Liver (tissue), 8 donors: ENCODE measurements at regions not wholly inside any gene's neighbourhood (a gene's known extent, or its start where the extent isn't known, plus 50 kb on each side); places are given as distances from the start of the nearest gene placed in this dataset.

Source experiments
- DNase-seq: peaks from one replicate; pipeline ENCODE4 v3.0.0-alpha.2; 2017; ENCODE audit warnings: low spot score
- H3K27ac ChIP-seq, 2 donors: one replicate each; pipeline ENCODE4 v1.7.0; 2013; ENCODE audit warnings: inconsistent platforms in 2 of 2, low read length in 2 of 2, control low read depth in 1 of 2, low read depth in 1 of 2, mild to moderate bottlenecking in 1 of 2
- H3K27me3 ChIP-seq, 4 donors: one replicate each; pipeline versions ENCODE4 v1.6.1 to v1.7.0; 2013; ENCODE audit warnings: low read length in 3 of 4, inconsistent platforms in 1 of 4, mild to moderate bottlenecking in 1 of 4, moderate library complexity in 1 of 4; ENCODE audit not compliant: control insufficient read depth in 4 of 4, insufficient read depth in 4 of 4
- H3K36me3 ChIP-seq, 4 donors: one replicate each; pipeline versions ENCODE4 v1.6.1 to v1.7.0; 2013; ENCODE audit warnings: low read length in 3 of 4, mild to moderate bottlenecking in 3 of 4, low read depth in 1 of 4, moderate library complexity in 1 of 4; ENCODE audit not compliant: control insufficient read depth in 4 of 4, insufficient read depth in 3 of 4
- H3K4me1 ChIP-seq, 4 donors: one replicate each; pipeline versions ENCODE4 v1.6.1 to v1.7.0; 2013; ENCODE audit warnings: low read length in 3 of 4, mild to moderate bottlenecking in 3 of 4, moderate library complexity in 1 of 4; ENCODE audit not compliant: control insufficient read depth in 4 of 4, insufficient read depth in 4 of 4
- H3K4me3 ChIP-seq, 3 donors: one replicate each; pipeline versions ENCODE4 v1.6.1 to v1.7.0; 2013; ENCODE audit warnings: low read length in 3 of 3, control low read depth in 1 of 3, low read depth in 1 of 3, mild to moderate bottlenecking in 1 of 3
- H3K9ac ChIP-seq, 2 donors: one replicate each; pipeline ENCODE4 v1.7.0; 2013; ENCODE audit warnings: low read length in 2 of 2, mild to moderate bottlenecking in 2 of 2, moderate library complexity in 2 of 2, control low read depth in 1 of 2, low read depth in 1 of 2
- H3K9me3 ChIP-seq, 4 donors: one replicate each; pipeline versions ENCODE4 v1.6.1 to v1.7.0; 2013; ENCODE audit warnings: low read length in 3 of 4; ENCODE audit not compliant: control insufficient read depth in 4 of 4
- ATF3 ChIP-seq: IDR thresholded peaks from 2 replicates; pipeline ENCODE4 v1.6.1; 2016; ENCODE audit warnings: antibody characterized with exemption
- EGR1 ChIP-seq, 2 donors: IDR thresholded peaks; 2 replicates each; pipeline ENCODE4 v1.6.1; 2016 to 2018; ENCODE audit warnings: antibody characterized with exemption in 2 of 2, low read depth in 2 of 2
- FOXA1 ChIP-seq: IDR thresholded peaks from 2 replicates; pipeline ENCODE4 v1.6.1; 2016; ENCODE audit warnings: antibody characterized with exemption
- FOXA2 ChIP-seq: IDR thresholded peaks from 2 replicates; pipeline ENCODE4 v1.6.1; 2016; ENCODE audit warnings: antibody characterized with exemption
- GABPA ChIP-seq, 2 donors: IDR thresholded peaks in 1 of 2; conservative IDR thresholded peaks in 1 of 2; 2 replicates each; pipeline ENCODE4 v1.6.1; 2016; ENCODE audit warnings: antibody characterized with exemption in 2 of 2, mild to moderate bottlenecking in 1 of 2, moderate library complexity in 1 of 2
- HNF4A ChIP-seq, 2 donors: conservative IDR thresholded peaks; 2 replicates each; pipeline ENCODE4 v1.6.1; 2016; ENCODE audit warnings: antibody characterized with exemption in 2 of 2, mild to moderate bottlenecking in 2 of 2
- HNF4G ChIP-seq: IDR thresholded peaks from 2 replicates; pipeline ENCODE4 v1.6.1; 2016; ENCODE audit warnings: antibody characterized with exemption
- JUND ChIP-seq, 2 donors: IDR thresholded peaks; 2 replicates each; pipeline ENCODE4 v1.6.1; 2016; ENCODE audit warnings: antibody characterized with exemption in 2 of 2
- NR2F2 ChIP-seq: IDR thresholded peaks from 2 replicates; pipeline ENCODE4 v1.6.1; 2016; ENCODE audit warnings: antibody characterized with exemption
- RAD21 ChIP-seq, 2 donors: IDR thresholded peaks; 2 replicates each; pipeline ENCODE4 v1.6.1; 2016; ENCODE audit warnings: antibody characterized with exemption in 2 of 2, mild to moderate bottlenecking in 2 of 2
- REST ChIP-seq: IDR thresholded peaks from 2 replicates; pipeline ENCODE4 v1.6.1; 2016; ENCODE audit warnings: antibody characterized with exemption, mild to moderate bottlenecking
- RXRA ChIP-seq, 2 donors: IDR thresholded peaks; 2 replicates each; pipeline ENCODE4 v1.6.1; 2017 to 2018; ENCODE audit warnings: antibody characterized with exemption in 2 of 2, mild to moderate bottlenecking in 1 of 2
- SP1 ChIP-seq: IDR thresholded peaks from 2 replicates; pipeline ENCODE4 v1.6.1; 2018; ENCODE audit warnings: antibody characterized with exemption, mild to moderate bottlenecking
- TAF1 ChIP-seq: conservative IDR thresholded peaks from 2 replicates; pipeline ENCODE4 v1.6.1; 2016; ENCODE audit warnings: antibody characterized with exemption, mild to moderate bottlenecking
- YY1 ChIP-seq: IDR thresholded peaks from 2 replicates; pipeline ENCODE4 v1.6.1; 2016; ENCODE audit warnings: antibody characterized with exemption, mild to moderate bottlenecking
- WGBS: extraction: QIAGEN DNeasy Blood & Tissue Kit; methylation state at CpG from one replicate; pipeline ENCODE4 v1.1.7; 2013; 5-methylcytosine and 5-hydroxymethylcytosine counted together
- TF ChIP-seq, protein P1 (sequence below): IDR thresholded peaks from 2 replicates; pipeline ENCODE4 v1.6.1; 2016; ENCODE audit warnings: antibody characterized with exemption
- TF ChIP-seq, protein P2 (sequence below): IDR thresholded peaks from 2 replicates; pipeline ENCODE4 v1.6.1; 2016; ENCODE audit warnings: antibody characterized with exemption
- TF ChIP-seq, protein P3 (sequence below): fragments of 150-350 bp; IDR thresholded peaks from 2 replicates; pipeline ENCODE4 v1.5.1; 2017; ENCODE audit warnings: improper control_type of control experiment, low read depth, low read length; ENCODE audit not compliant: missing input control
- donor health status: healthy.
- donor health status: healthy.
- donor health status: healthy.
- donor health status: healthy.
- donor health status: healthy.

DNA sequence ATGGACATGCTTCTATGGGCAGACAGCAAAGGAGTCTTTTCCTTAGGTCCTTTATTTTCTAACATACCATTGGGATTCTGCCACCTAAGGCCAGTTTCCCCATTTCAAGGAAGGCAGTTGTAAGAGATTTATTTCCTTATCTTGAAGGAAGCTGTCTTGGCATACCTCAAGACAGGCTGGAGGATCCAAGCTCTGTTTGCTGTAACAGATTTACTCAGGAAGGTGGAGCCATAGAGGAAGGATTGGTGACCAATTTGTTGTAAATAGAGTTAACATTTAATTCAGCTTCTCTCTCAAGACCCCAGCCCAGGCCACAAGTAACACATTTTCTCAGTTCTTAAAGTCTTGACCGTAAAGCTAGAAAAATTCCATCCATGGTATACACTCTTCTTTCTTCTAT, 131.6 kb upstream of the TENM3 start:
- Histone ChIP-seq H3K4me3 (no peak overlapping the region), H3K9ac (no peak overlapping the region), H3K27ac (no peak overlapping the region), H3K4me1 (no peaks in the 10 kb centered on the region), H3K36me3 (no peaks in the 10 kb centered on the region), H3K27me3 (peaks cover 0 to 2% (median 0%) of the 10 kb centered on the region in 4 donors), H3K9me3 (no peaks in the 10 kb centered on the region)
- TF ChIP-seq FOXA1 = no peak
- no peak for TF ChIP-seq SP1
- TF ChIP-seq NR2F2 = no peak
- TF ChIP-seq, protein P1, sequence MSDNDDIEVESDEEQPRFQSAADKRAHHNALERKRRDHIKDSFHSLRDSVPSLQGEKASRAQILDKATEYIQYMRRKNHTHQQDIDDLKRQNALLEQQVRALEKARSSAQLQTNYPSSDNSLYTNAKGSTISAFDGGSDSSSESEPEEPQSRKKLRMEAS = no peak
- TF ChIP-seq HNF4G = no peak
- no peak for TF ChIP-seq HNF4A (conservative IDR thresholded peaks at IDR 0.05)
- no peak for TF ChIP-seq RAD21 (IDR thresholded peaks at IDR 0.05)
- TF ChIP-seq JUND (IDR thresholded peaks at IDR 0.05) = no peak
- TF ChIP-seq RXRA (IDR thresholded peaks at IDR 0.05) = no peak
- no peak for TF ChIP-seq ATF3
- TF ChIP-seq YY1 = no peak
- no peak for TF ChIP-seq GABPA (IDR thresholded peaks at IDR 0.05 in 1 of 2, conservative IDR thresholded peaks at IDR 0.05 in 1 of 2)
- TF ChIP-seq, protein P2, sequence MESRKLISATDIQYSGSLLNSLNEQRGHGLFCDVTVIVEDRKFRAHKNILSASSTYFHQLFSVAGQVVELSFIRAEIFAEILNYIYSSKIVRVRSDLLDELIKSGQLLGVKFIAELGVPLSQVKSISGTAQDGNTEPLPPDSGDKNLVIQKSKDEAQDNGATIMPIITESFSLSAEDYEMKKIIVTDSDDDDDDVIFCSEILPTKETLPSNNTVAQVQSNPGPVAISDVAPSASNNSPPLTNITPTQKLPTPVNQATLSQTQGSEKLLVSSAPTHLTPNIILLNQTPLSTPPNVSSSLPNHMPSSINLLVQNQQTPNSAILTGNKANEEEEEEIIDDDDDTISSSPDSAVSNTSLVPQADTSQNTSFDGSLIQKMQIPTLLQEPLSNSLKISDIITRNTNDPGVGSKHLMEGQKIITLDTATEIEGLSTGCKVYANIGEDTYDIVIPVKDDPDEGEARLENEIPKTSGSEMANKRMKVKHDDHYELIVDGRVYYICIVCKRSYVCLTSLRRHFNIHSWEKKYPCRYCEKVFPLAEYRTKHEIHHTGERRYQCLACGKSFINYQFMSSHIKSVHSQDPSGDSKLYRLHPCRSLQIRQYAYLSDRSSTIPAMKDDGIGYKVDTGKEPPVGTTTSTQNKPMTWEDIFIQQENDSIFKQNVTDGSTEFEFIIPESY = no peak
- TF ChIP-seq EGR1 (IDR thresholded peaks at IDR 0.05; ENCODE audit: low read depth in 2 of 2) = no peak
- no peak for DNase-seq
- WGBS = 84% methylated on average over 1 of the region's 1 CpG

GRCh38 chr4:182113779-182114178, 129.4 kb upstream of the TENM3 start:
- no peak overlapping the region for H3K9ac ChIP-seq
- no peaks in the 10 kb centered on the region for H3K27me3 ChIP-seq
- H3K4me3 ChIP-seq = no peak overlapping the region
- no peaks in the 10 kb centered on the region for H3K36me3 ChIP-seq
- no peaks in the 10 kb centered on the region for H3K4me1 ChIP-seq
- H3K9me3 ChIP-seq = peaks cover 0 to under 1% (median under 1%) of the 10 kb centered on the region in 4 donors
- H3K27ac ChIP-seq = no peak overlapping the region
- TF ChIP-seq RXRA (IDR thresholded peaks at IDR 0.05) (no peak), HNF4G (no peak), SP1 (no peak), JUND (IDR thresholded peaks at IDR 0.05) (no peak), REST (no peak), TAF1 (no peak), GABPA (IDR thresholded peaks at IDR 0.05 in 1 of 2, conservative IDR thresholded peaks at IDR 0.05 in 1 of 2) (no peak), YY1 (no peak), FOXA2 (no peak)
- TF ChIP-seq, protein P2 = no peak
- TF ChIP-seq, protein P3, sequence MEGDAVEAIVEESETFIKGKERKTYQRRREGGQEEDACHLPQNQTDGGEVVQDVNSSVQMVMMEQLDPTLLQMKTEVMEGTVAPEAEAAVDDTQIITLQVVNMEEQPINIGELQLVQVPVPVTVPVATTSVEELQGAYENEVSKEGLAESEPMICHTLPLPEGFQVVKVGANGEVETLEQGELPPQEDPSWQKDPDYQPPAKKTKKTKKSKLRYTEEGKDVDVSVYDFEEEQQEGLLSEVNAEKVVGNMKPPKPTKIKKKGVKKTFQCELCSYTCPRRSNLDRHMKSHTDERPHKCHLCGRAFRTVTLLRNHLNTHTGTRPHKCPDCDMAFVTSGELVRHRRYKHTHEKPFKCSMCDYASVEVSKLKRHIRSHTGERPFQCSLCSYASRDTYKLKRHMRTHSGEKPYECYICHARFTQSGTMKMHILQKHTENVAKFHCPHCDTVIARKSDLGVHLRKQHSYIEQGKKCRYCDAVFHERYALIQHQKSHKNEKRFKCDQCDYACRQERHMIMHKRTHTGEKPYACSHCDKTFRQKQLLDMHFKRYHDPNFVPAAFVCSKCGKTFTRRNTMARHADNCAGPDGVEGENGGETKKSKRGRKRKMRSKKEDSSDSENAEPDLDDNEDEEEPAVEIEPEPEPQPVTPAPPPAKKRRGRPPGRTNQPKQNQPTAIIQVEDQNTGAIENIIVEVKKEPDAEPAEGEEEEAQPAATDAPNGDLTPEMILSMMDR = no peak
- no peak for DNase-seq
